ENCODE measurements at regions not wholly inside any gene's neighbourhood (a gene's known extent, or its start where the extent isn't known, plus 50 kb on each side); places are given as distances from the start of the nearest gene placed in this dataset.
"Not testable (repeated sequence)": the region's sequence is repeated elsewhere in the genome, so short reads cannot be mapped to it uniquely, and the experiment has no call there.

DNA sequence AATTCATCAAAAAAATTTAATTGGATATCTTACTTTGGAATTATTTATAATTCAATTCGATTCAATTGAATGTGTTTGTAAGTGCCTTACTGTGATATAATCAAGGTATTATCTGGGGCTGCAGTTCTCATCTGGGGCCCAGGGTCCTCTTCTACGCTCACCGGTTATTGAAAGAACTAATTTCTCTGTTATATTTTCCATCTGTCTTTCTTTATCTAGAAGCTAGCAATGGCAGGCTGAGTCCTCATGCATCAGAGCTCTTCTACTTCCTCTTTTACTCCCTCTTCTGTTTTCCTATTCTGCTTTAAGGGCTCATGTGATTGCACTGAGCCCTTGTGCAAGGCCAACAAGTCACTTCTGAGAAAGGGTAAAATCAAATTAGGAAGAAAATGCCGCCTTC lies 315.6 kb downstream of the RAD51AP2 start:
- TF ChIP-seq EZH2phosphoT487 (IDR thresholded peaks at IDR 0.05; ENCODE audit: low read depth, severe bottlenecking, unreplicated experiment); EZH2 (IDR thresholded peaks at IDR 0.05; ENCODE audit: borderline replicate concordance): not testable (repeated sequence)
- TF ChIP-seq, protein P1, sequence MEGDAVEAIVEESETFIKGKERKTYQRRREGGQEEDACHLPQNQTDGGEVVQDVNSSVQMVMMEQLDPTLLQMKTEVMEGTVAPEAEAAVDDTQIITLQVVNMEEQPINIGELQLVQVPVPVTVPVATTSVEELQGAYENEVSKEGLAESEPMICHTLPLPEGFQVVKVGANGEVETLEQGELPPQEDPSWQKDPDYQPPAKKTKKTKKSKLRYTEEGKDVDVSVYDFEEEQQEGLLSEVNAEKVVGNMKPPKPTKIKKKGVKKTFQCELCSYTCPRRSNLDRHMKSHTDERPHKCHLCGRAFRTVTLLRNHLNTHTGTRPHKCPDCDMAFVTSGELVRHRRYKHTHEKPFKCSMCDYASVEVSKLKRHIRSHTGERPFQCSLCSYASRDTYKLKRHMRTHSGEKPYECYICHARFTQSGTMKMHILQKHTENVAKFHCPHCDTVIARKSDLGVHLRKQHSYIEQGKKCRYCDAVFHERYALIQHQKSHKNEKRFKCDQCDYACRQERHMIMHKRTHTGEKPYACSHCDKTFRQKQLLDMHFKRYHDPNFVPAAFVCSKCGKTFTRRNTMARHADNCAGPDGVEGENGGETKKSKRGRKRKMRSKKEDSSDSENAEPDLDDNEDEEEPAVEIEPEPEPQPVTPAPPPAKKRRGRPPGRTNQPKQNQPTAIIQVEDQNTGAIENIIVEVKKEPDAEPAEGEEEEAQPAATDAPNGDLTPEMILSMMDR (IDR thresholded peaks at IDR 0.05; ENCODE audit: poor library complexity) = not testable (repeated sequence)

All from hepatocyte (in vitro differentiated cells).